Middle frontal gyrus (tissue), 1 donor: ENCODE measurements at regions not wholly inside any gene's neighbourhood (a gene's known extent, or its start where the extent isn't known, plus 50 kb on each side); places are given as distances from the start of the nearest gene placed in this dataset.
"Not testable (repeated sequence)": the region's sequence is repeated elsewhere in the genome, so short reads cannot be mapped to it uniquely, and the experiment has no call there.

Experiments used
- DNase-seq: peaks from one replicate; pipeline ENCODE4 v3.0.0-alpha.2; 2015; ENCODE audit warnings: low spot score; ENCODE audit errors: extremely low spot score

- DNase-seq = peak; percentile 6
Observed at GRCh38 chr3:89923921-89924610, 816.6 kb downstream of the EPHA3 start.

- no peak for DNase-seq
Observed at GRCh38 chr3:89925976-89926375, 818.6 kb downstream of the EPHA3 start.

DNA sequence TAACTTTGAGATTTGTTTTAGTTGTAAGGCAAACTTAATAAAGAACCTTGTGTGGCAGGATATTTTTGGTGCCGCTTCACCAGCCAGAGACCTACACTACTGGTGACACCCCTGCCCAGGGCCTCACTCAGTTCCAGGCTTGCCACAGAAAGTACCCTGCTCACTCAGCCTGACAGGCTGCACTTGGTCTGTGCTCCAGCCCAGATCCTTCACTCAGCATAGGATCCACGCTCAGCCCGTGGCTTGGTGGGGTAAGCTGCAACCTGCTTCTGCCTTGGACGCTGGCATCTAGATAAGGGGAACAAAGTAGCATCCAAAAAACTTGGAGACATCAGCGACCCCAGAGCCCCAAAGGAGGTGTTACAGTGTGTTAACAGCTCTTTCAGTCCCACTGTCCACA, 825.5 kb downstream of the EPHA3 start:
- no peak for DNase-seq

DNA sequence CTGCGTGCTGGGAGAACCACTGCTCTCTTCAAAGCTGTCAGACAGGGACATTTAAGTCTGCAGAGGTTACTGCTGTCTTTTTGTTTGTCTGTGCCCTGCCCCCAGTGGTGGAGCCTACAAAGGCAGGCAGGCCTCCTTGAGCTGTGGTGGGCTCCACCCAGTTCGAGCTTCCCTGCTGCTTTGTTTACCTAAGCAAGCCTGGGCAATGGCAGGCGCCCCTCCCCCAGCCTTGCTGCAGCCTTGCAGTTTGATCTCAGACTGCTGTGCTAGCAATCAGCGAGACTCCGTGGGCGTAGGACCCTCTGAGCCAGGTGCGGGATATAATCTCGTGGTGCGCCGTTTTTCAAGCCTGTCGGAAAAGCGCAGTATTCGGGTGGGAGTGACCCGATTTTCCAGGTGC, 837.0 kb downstream of the EPHA3 start:
- DNase-seq = not testable (repeated sequence)

- DNase-seq = no peak
Observed at GRCh38 chr3:89946884-89947283, 839.5 kb downstream of the EPHA3 start.

GRCh38 chr3:89947337-89947954, 840.0 kb downstream of the EPHA3 start:
- DNase-seq = no peak

- no peak for DNase-seq
Observed at GRCh38 chr3:89948008-89948407, 840.6 kb downstream of the EPHA3 start.

DNA sequence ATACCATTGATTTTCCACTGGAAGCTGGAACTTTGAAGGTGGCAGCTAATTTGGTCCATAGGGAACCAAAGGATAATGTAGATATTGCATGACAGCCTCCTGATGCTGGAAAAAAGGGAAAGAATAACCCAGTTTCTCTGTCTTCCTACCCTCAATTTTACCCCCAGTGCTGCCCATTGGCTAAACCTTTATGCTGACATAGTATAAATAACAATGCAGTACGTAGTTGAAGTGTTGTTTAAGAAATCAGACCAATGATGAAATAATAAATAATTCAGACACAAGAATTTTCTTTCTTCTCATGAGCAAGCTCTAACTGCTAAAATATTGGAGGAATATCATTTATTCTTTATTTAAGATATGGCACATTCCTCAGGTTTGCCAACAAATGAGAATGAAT, 843.4 kb downstream of the EPHA3 start:
- DNase-seq = no peak

DNA sequence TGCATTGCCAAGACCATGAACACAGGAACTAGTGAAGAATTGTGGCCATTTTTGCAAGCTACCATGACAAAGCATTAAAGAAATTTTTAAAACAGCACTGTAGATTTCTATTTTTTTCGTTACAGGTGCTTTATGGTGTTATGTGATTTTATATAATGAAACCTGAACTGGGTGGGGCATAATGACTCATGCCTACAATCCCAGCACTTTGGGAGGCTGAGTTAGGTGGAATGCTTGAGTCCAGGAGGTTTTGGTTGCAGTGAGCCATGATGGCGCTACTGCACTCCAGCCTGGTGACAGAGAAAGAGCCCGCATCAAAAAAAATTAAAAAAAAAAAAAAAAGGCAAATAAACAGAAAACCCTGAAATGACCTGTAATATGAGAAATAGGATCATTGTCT, 846.7 kb downstream of the EPHA3 start:
- DNase-seq = no peak

DNA sequence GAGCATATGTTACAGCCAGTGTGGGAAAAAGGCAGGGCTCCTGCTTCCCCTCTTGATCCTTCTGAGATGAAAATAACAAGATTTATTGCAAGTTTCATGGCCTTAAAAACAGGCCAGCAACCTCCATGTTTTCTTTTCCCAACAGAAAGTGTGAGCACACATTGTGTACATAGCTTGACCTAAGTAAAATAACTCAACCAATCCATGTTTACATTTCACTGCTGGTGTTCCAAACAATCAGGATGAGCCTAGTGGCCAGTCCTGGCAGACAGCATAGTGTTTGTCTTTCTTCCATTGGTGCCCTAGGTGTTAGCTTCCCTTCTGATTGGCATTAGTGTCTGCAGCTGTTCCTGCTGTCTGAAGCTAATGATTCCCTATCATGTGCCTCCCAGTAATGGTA, 847.7 kb downstream of the EPHA3 start:
- DNase-seq = no peak

- DNase-seq = no peak
Observed at GRCh38 chr3:89957451-89957850, 850.0 kb downstream of the EPHA3 start.

GRCh38 chr3:89958163-89958562, 850.7 kb downstream of the EPHA3 start:
- DNase-seq = not testable (repeated sequence)

DNA sequence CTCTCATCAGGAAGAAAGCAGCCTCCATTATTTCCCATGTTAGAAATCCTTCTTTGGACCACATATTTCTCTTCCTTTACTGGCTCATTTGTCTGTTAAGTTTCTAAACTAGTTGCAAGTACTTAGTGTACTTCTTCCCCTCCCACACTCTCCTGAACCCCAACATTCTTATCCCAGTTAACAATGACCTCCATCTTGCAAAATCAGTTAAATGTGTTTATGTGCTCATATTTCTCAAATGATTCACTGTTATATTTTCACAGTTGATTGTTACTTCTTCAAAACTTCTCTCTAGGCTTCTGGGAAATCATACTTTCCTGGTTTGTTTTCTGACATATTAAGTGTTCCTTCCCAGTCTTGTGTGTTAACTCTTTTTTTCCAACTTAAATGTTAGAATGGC, 856.9 kb downstream of the EPHA3 start:
- no peak for DNase-seq

DNA sequence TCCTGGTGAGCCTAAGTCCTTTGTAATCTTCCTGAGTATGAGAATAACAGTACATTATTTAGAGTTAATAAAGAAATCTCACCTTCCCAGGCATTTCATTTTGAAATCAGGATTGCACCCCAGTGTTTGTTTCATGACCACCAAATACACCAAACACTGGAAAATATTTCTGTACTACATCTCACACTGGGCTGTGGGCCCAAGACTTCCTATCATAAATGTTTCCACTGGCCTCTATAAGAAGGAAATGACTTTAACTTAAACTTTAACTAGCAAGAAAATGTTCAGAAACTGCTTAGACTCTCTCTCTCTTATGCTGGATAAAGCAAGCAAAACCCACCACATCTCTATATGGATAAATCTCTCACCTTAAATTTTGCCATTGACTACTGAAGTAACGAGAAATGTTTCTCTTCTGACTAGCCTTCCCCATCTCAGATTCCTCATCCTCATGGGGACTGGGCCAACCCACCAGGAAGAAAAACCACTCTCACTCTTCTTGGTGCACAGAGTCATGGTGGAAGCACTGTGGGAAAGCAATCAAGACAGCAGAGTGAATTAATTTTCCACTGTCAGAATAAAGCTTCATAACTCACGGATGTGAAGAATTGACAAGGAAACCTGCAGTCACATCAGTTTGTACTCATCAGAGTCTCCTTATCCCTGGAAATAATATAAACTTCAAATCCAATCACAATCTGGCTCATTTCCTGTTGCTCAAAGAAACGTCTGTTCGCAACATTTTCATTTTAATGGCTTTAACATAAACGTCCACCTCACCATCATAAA, 859.6 kb downstream of the EPHA3 start:
- DNase-seq = no peak

DNA sequence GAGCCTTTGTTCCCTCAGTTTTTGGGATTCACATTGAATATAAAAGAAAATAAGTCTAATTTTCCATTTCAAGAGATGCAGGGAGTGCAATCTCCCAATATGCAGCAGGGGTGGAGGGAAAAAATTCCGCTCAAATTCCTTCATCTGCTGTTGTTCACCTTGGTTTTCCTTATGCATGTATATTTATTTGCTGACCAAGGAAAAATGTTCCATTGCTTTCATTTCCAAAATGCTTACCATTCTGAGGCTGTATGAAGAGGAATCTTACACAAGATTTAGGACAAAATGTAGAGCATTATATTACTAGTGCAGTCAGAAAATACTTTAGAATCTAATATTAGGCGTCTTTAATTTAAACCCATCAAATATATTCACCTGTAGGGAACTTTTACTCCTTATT, 863.9 kb downstream of the EPHA3 start:
- no peak for DNase-seq

DNA sequence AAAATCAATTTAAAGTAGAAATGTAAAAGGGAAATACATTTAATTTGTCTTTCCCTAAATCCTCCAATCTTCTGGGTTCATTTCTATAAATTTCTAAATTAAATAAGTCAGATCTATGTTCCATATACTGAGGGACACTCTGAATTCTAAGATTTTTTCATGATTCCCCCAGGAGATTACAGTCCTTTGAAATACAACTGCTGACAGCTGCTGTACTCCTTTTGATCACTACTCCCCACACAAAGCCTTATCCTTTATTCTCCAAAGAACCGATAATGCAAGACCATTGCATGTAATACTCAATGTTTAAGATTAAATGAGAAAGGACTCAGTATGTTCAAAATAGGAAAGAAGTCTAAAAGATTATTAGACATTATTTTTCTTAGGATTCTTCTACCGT, 865.7 kb downstream of the EPHA3 start:
- DNase-seq = no peak

DNA sequence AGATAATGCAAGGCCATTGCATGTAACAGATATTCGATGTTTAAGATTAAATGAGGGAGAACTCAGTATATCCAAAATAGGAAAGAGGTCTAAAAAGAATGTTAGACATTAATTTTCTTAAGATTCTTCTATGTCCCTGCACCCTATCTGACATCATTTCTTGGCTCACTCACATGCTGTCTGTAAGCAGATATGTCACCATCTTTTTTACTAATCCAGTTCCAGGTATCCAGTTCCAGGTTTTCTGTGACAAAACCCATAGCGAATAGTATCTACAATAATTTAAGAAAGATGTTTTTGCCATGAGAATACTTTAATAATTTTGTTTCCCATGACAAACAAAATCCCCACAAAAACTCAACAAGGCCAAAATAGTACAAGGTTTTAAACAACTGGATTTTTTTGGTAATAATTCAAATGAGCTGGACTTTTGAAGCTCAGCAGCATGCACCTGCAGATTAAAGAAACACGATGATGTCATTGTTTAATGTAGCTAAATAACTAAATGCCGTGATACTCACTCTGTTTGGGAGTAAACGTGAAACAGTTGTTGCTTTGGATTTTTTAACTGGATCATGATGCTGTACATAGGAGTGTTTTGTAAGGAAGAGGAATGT, 867.6 kb downstream of the EPHA3 start:
- no peak for DNase-seq

GRCh38 chr3:89983449-89983848, 876.0 kb downstream of the EPHA3 start:
- no peak for DNase-seq

GRCh38 chr3:90005281-90005847, 897.9 kb downstream of the EPHA3 start:
- no peak for DNase-seq

DNA sequence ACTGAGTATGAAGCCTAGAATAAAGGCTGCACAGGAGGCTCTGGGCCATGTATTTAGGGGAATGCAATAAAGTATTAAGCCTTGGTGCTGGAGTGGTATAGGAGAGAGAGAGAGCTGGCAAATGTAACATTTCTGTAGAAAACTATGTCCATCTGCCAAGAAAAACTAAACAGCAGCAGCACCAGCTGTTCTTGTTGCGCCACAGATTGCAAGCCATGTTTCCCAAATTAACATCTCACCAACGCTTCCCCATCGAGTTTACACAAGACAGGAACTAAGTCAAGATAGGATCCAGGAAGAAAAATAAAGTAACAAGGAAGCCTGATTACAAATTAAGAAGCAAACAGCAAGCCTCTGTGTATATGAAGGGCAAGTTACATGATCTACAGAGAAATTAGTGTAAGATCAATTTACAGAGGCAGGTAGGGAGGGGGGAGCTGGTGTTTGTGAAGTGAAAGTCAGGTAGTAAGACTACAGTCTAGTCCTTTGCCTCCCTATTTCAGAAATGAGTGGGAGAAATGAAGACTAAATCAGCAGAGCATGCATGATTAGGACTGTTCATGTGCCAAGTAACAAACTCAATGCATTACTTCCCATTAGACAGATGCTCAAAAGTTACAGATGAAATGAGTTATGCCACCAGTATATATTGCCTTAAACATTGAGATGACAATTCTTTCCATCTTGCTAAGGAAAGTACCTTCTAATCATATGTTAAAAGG, 900.5 kb downstream of the EPHA3 start:
- peak; percentile 25 for DNase-seq

GRCh38 chr3:90010341-90010740, 902.9 kb downstream of the EPHA3 start:
- DNase-seq = no peak
